ENCODE measurements at regions not wholly inside any gene's neighbourhood (a gene's known extent, or its start where the extent isn't known, plus 50 kb on each side); places are given as distances from the start of the nearest gene placed in this dataset.
A peak's percentile ranks its signal among the peaks of the same experiment; 100 is the strongest.
"Not testable (repeated sequence)": the region's sequence is repeated elsewhere in the genome, so short reads cannot be mapped to it uniquely, and the experiment has no call there.

DNA sequence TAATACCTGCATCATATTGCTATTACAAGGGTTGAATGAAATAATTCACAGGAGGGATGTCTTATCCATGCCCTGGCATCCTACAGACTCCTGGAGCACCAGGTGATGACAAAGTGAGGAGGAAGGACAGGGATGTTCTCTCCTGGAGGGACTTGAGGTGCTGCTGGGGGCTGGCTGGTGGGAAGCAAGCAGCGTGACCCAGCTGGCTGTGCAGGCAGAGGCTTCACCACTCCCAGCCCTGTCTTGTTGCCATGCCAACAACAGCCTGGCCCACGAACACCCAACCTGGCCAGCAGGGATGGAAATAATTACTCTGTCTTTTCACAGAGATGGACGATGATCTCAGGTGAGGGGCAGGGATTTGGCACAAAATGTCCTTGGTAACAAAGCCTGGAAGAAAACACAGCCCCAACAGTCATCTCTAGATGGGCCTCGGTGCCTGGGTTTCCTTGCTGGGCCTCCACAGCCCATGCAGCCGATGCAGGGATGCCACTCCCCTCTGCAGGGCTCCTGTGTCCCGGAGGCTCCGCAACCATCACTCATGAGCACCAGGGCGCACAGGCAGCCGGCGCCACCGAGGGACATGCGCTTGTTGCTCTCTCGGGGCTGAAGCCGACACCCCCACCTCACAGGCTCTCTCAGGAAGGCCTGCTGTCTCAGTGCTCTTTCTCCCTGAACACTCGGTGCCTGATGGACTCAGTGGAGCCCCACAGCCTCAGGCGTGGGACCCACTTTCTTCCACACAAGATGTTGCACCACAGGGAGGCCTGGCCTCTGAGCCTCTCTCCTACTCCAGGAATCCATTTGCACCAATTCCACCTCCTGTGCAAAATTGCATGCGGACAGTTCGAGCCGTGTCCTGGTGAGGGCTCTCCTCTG, 205.9 kb downstream of the LAT start:
- Mint-ChIP-seq H3K27ac (peak overlapping the region in 1 of 7 donors; percentile 46), H3K36me3 (peaks cover 29 to 57% of the 10 kb centered on the region in 2 donors)
- H3K4me1 ChIP-seq (ENCODE audit: control insufficient read depth in 1 of 2, insufficient read depth in 2 of 2, low read length in 2 of 2); H2AFZ ChIP-seq (ENCODE audit: insufficient read depth, low read depth, low read length, poor library complexity, severe bottlenecking); H3K79me2 ChIP-seq (ENCODE audit: insufficient read depth, low read length); H3K27me3 ChIP-seq (ENCODE audit: control insufficient read depth in 2 of 2, insufficient read depth in 2 of 2, low read length in 2 of 2); H3K9ac ChIP-seq (ENCODE audit: insufficient read depth, low read length, poor library complexity, severe bottlenecking); H3K27ac ChIP-seq (ENCODE audit: low read depth in 1 of 2, low read length in 2 of 2); H3K27me3 Mint-ChIP-seq (ENCODE audit: low read depth in 3 of 3); H3K9me3 ChIP-seq (replicated peaks in 1 of 2; ENCODE audit: control insufficient read depth in 1 of 2, insufficient read depth in 1 of 2, low read length in 2 of 2); DNase-seq; H3K4me2 ChIP-seq (replicated peaks; ENCODE audit: extremely low read depth, low read length, poor library complexity, severe bottlenecking); H3K9me3 Mint-ChIP-seq; H3K4me3 Mint-ChIP-seq; H3K4me1 Mint-ChIP-seq; H3K4me3 ChIP-seq (replicated peaks in 1 of 3; ENCODE audit: low read depth in 2 of 3, low read length in 3 of 3); intact Hi-C loops (cut with micrococcal nuclease); H4K20me1 ChIP-seq (ENCODE audit: insufficient read depth, low read length): not testable (repeated sequence)
- WGBS (ENCODE audit: insufficient coverage): 100% methylated on average over 1 of the region's 19 CpGs
- peaks cover 14 to 18% of the 10 kb centered on the region in 2 donors for H3K36me3 ChIP-seq (replicated peaks in 1 of 2; ENCODE audit: control insufficient read depth in 1 of 2, insufficient read depth in 2 of 2, low read length in 2 of 2)

DNA sequence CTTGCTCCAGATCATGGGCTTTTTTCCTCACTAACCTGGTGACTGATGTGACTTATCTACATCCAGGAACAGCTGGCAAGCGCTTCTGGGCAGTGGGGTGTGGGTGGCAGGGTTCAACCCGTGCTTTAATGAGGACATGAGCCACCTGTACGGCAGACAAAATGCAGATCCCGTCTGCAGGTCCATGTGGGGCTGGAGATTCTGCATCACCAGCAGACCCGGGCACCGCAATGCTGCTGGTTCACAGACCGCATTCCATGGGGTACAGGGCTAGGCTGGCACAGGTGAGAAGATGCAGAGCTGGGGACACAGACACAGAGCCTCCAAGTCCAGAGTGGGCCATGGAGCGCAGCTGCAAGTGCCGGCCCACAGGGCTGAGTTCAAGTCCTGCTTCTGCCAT, 204.0 kb downstream of the LAT start:
- H2AFZ ChIP-seq (ENCODE audit: insufficient read depth, low read depth, low read length, poor library complexity, severe bottlenecking); H3K4me3 ChIP-seq (replicated peaks in 1 of 3; ENCODE audit: low read depth in 2 of 3, low read length in 3 of 3); H3K27ac ChIP-seq (ENCODE audit: low read depth in 1 of 2, low read length in 2 of 2); H3K4me3 Mint-ChIP-seq; H3K27me3 Mint-ChIP-seq (ENCODE audit: low read depth in 3 of 3); H3K9ac ChIP-seq (ENCODE audit: insufficient read depth, low read length, poor library complexity, severe bottlenecking); H4K20me1 ChIP-seq (ENCODE audit: insufficient read depth, low read length); H3K9me3 Mint-ChIP-seq; DNase-seq; H3K79me2 ChIP-seq (ENCODE audit: insufficient read depth, low read length); intact Hi-C loops (cut with micrococcal nuclease); H3K27me3 ChIP-seq (ENCODE audit: control insufficient read depth in 2 of 2, insufficient read depth in 2 of 2, low read length in 2 of 2); H3K9me3 ChIP-seq (replicated peaks in 1 of 2; ENCODE audit: control insufficient read depth in 1 of 2, insufficient read depth in 1 of 2, low read length in 2 of 2); H3K4me2 ChIP-seq (replicated peaks; ENCODE audit: extremely low read depth, low read length, poor library complexity, severe bottlenecking): not testable (repeated sequence)
- peaks cover 17% of the 10 kb centered on the region for H3K4me1 Mint-ChIP-seq
- WGBS (ENCODE audit: insufficient coverage): 98% methylated on average over 7 of the region's 9 CpGs
- Histone ChIP-seq H3K4me1 (ENCODE audit: control insufficient read depth in 1 of 2, insufficient read depth in 2 of 2, low read length in 2 of 2) (peaks cover 18% of the 10 kb centered on the region in 2 donors), H3K36me3 (replicated peaks in 1 of 2; ENCODE audit: control insufficient read depth in 1 of 2, insufficient read depth in 2 of 2, low read length in 2 of 2) (peaks cover 10 to 11% of the 10 kb centered on the region in 2 donors)
- peaks cover 22 to 49% of the 10 kb centered on the region in 2 donors for H3K36me3 Mint-ChIP-seq
- peak overlapping the region in 1 of 7 donors; percentile 49 for H3K27ac Mint-ChIP-seq

DNA sequence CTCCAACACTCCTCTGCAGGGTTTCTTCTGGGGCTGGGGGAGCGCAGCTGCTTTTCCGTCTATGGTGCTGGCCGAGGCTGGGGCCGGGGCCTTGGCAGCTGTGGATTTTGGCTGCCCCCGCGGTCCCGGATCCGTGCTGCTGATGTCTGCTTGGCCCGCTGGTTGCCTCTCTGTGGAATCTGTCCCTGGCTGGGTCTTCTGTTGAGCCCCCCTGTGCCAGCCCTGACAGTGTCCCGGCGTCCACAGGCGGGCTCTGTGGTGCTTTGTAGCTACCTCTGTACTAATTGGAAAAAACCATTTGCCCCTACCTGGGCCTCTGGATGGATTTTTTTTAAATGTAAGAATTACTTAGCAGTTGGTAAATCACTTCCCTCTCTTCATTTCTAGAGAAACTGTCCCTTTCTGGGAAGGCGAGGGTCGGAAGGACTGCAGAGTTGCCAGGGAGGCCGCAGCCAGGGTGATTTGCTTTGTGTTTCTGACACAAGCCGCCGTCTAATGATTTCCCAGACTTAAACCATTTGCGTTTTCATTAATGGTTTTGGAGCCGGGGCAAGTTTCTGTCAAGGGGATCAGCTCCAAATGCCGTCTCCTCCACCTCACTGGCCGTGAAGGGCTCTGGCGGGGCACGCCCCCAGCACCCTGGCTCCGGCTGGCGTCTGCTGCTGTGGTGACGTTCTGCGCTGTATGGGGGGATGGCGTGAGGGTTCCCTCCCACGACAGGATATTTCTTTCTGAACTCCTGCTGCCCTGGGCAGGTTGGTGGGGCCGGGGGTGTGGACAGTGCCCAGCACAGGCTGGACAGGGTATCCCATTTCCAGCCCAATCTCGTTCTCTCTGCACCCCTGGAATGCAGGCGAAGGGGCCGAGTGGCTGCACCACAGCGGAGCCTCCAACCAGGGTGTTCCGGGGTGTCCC, 201.7 kb downstream of the LAT start:
- H3K4me2 ChIP-seq (replicated peaks; ENCODE audit: extremely low read depth, low read length, poor library complexity, severe bottlenecking); H4K20me1 ChIP-seq (ENCODE audit: insufficient read depth, low read length); H3K27me3 Mint-ChIP-seq (ENCODE audit: low read depth in 3 of 3); H3K4me3 Mint-ChIP-seq; H3K27me3 ChIP-seq (ENCODE audit: control insufficient read depth in 2 of 2, insufficient read depth in 2 of 2, low read length in 2 of 2); H3K79me2 ChIP-seq (ENCODE audit: insufficient read depth, low read length); DNase-seq; intact Hi-C loops (cut with micrococcal nuclease); H3K27ac ChIP-seq (ENCODE audit: low read depth in 1 of 2, low read length in 2 of 2); H3K9ac ChIP-seq (ENCODE audit: insufficient read depth, low read length, poor library complexity, severe bottlenecking); H3K4me3 ChIP-seq (replicated peaks in 1 of 3; ENCODE audit: low read depth in 2 of 3, low read length in 3 of 3); H2AFZ ChIP-seq (ENCODE audit: insufficient read depth, low read depth, low read length, poor library complexity, severe bottlenecking); H3K9me3 Mint-ChIP-seq; H3K9me3 ChIP-seq (replicated peaks in 1 of 2; ENCODE audit: control insufficient read depth in 1 of 2, insufficient read depth in 1 of 2, low read length in 2 of 2): not testable (repeated sequence)
- H3K27ac Mint-ChIP-seq: peak overlapping the region in 3 of 7 donors; percentile 15 to 82 (median 46)
- WGBS (ENCODE audit: insufficient coverage): over 99% methylated on average over 19 of the region's 35 CpGs
- peaks cover 0 to 10% of the 10 kb centered on the region in 2 donors for H3K36me3 ChIP-seq (replicated peaks in 1 of 2; ENCODE audit: control insufficient read depth in 1 of 2, insufficient read depth in 2 of 2, low read length in 2 of 2)
- peaks cover 18% of the 10 kb centered on the region in 2 donors for H3K4me1 ChIP-seq (ENCODE audit: control insufficient read depth in 1 of 2, insufficient read depth in 2 of 2, low read length in 2 of 2)
- peaks cover 25 to 55% of the 10 kb centered on the region in 2 donors for H3K36me3 Mint-ChIP-seq
- H3K4me1 Mint-ChIP-seq: peaks cover 17% of the 10 kb centered on the region

DNA sequence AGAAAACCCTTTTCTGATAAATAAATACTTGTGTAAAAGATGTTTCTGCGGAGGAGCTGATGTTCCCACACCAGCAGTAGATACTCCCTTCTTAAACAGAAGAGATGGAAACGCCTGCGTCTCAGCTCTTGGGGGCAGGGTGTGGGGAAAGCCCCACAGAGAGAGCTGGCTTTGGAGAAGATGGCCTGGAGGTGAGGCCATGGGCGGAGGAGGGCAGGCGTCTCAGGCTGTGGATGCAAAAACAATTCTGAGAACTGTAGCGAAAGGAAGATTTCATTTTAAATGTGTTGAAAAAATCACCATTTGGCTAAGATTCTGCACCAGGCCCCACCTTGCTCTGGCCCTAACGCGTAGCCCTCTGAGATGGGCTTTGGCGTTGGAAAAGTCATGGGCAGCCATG, 201.0 kb downstream of the LAT start:
- H3K9ac ChIP-seq (ENCODE audit: insufficient read depth, low read length, poor library complexity, severe bottlenecking); H4K20me1 ChIP-seq (ENCODE audit: insufficient read depth, low read length); H3K27me3 ChIP-seq (ENCODE audit: control insufficient read depth in 2 of 2, insufficient read depth in 2 of 2, low read length in 2 of 2); H3K27me3 Mint-ChIP-seq (ENCODE audit: low read depth in 3 of 3); H3K4me3 Mint-ChIP-seq; H3K9me3 ChIP-seq (replicated peaks in 1 of 2; ENCODE audit: control insufficient read depth in 1 of 2, insufficient read depth in 1 of 2, low read length in 2 of 2); H2AFZ ChIP-seq (ENCODE audit: insufficient read depth, low read depth, low read length, poor library complexity, severe bottlenecking); H3K36me3 ChIP-seq (replicated peaks in 1 of 2; ENCODE audit: control insufficient read depth in 1 of 2, insufficient read depth in 2 of 2, low read length in 2 of 2); intact Hi-C loops (cut with micrococcal nuclease); H3K4me2 ChIP-seq (replicated peaks; ENCODE audit: extremely low read depth, low read length, poor library complexity, severe bottlenecking); H3K79me2 ChIP-seq (ENCODE audit: insufficient read depth, low read length); DNase-seq; H3K9me3 Mint-ChIP-seq; H3K27ac ChIP-seq (ENCODE audit: low read depth in 1 of 2, low read length in 2 of 2); H3K4me3 ChIP-seq (replicated peaks in 1 of 3; ENCODE audit: low read depth in 2 of 3, low read length in 3 of 3): not testable (repeated sequence)
- H3K4me1 ChIP-seq (ENCODE audit: control insufficient read depth in 1 of 2, insufficient read depth in 2 of 2, low read length in 2 of 2): peaks cover 18% of the 10 kb centered on the region in 2 donors
- peaks cover 24 to 57% of the 10 kb centered on the region in 2 donors for H3K36me3 Mint-ChIP-seq
- H3K4me1 Mint-ChIP-seq: peaks cover 17% of the 10 kb centered on the region
- WGBS (ENCODE audit: insufficient coverage): no CpG with 5 or more reads among the region's 9 CpGs
- peak overlapping the region in 3 of 7 donors; percentile 64 to 91 (median 82) for H3K27ac Mint-ChIP-seq
